ENCODE measurements at regions not wholly inside any gene's neighbourhood (a gene's known extent, or its start where the extent isn't known, plus 50 kb on each side); places are given as distances from the start of the nearest gene placed in this dataset.
A peak's percentile ranks its signal among the peaks of the same experiment; 100 is the strongest.

DNA sequence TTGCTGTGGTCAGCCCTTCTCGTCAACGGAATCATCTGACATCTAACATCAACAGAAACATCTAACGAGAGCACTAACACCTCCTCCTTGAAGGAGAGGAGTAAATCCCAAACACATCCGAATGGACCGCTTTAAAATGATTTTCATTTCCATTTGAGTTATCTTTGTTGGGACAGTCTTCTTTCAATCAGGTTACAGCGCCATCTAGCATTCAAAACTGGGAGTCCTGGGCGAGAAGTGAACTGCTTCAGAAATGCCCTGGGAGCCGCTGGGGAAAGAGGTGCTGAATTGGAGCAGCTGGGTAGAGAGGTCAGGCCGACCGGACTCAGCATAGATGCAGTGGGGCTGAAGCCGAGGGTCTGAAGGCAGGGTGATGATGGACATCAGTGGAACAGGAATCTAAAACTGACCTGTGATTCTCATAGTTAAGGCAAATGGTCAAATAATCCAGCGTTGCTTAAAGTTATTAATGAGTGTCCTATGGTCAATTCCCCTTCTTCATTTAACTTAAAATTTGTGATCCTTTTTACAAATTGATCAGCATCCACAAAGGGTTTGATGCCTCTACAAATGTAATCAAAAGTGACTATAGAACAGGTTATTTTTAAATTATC is 170.0 kb upstream of the NDN start:
- no peaks in the 10 kb centered on the region for H3K27me3 ChIP-seq (ENCODE audit: insufficient read depth, low read length)
- intact Hi-C loops (cut with micrococcal nuclease) = no loop called here
- no TSS peak for BruUV-seq (replicated peaks)
- ATAC-seq (no peak), DNase-seq (ENCODE audit: low read depth, low spot score) (no peak)
- no peak for TF ChIP-seq ELF1 (IDR thresholded peaks at IDR 0.05; ENCODE audit: borderline replicate concordance, low read depth)
- TF ChIP-seq, protein P1, sequence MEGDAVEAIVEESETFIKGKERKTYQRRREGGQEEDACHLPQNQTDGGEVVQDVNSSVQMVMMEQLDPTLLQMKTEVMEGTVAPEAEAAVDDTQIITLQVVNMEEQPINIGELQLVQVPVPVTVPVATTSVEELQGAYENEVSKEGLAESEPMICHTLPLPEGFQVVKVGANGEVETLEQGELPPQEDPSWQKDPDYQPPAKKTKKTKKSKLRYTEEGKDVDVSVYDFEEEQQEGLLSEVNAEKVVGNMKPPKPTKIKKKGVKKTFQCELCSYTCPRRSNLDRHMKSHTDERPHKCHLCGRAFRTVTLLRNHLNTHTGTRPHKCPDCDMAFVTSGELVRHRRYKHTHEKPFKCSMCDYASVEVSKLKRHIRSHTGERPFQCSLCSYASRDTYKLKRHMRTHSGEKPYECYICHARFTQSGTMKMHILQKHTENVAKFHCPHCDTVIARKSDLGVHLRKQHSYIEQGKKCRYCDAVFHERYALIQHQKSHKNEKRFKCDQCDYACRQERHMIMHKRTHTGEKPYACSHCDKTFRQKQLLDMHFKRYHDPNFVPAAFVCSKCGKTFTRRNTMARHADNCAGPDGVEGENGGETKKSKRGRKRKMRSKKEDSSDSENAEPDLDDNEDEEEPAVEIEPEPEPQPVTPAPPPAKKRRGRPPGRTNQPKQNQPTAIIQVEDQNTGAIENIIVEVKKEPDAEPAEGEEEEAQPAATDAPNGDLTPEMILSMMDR (IDR thresholded peaks at IDR 0.05 in 2 of 3, conservative IDR thresholded peaks at IDR 0.05 in 1 of 3; ENCODE audit: borderline replicate concordance in 1 of 3, insufficient read depth in 1 of 3, low read depth in 2 of 3, low read length in 2 of 3) = peak in 1 of 3 experiments; percentile 18; a peak in 1 of 6 replicates
- no peak overlapping the region for H3K9ac ChIP-seq (ENCODE audit: low read length)
- no peaks in the 10 kb centered on the region for H3K9me2 ChIP-seq (ENCODE audit: insufficient read depth)
- ChIA-PET RAD21 (ENCODE audit: low non-redundant PET in 1 of 2, low total read pairs in 2 of 2, uncharacterized antibody in 2 of 2, unreplicated experiment in 2 of 2) (no interaction called here), CTCF (no interaction called here), POLR2A (no interaction called here)
- H3K4me2 ChIP-seq (ENCODE audit: low read length) = no peak overlapping the region
- no peak overlapping the region for H2AFZ ChIP-seq (ENCODE audit: low read depth, low read length, poor library complexity, severe bottlenecking)
- no peak overlapping the region for H3K4me3 ChIP-seq (replicated peaks in 1 of 2; ENCODE audit: low read depth in 1 of 2, low read length in 2 of 2)
- no peak overlapping the region for H3K27ac ChIP-seq (ENCODE audit: low read depth, low read length)
- H3K4me1 ChIP-seq (ENCODE audit: control insufficient read depth in 1 of 2, insufficient read depth in 2 of 2, low read length in 2 of 2) = no peaks in the 10 kb centered on the region
- no peaks in the 10 kb centered on the region for H3K79me2 ChIP-seq (ENCODE audit: insufficient read depth, low read length)
- H4K20me1 ChIP-seq (ENCODE audit: insufficient read depth) = no peaks in the 10 kb centered on the region
- H3K36me3 ChIP-seq (ENCODE audit: control insufficient read depth in 1 of 2, insufficient read depth in 2 of 2, low read length in 2 of 2) = no peaks in the 10 kb centered on the region
- H3K9me3 ChIP-seq (ENCODE audit: control insufficient read depth in 1 of 2, insufficient read depth in 1 of 2, low read depth in 1 of 2, low read length in 2 of 2) = peaks cover 14 to 23% of the 10 kb centered on the region in 2 experiments; a peak in 2 of 4 replicates

DNA sequence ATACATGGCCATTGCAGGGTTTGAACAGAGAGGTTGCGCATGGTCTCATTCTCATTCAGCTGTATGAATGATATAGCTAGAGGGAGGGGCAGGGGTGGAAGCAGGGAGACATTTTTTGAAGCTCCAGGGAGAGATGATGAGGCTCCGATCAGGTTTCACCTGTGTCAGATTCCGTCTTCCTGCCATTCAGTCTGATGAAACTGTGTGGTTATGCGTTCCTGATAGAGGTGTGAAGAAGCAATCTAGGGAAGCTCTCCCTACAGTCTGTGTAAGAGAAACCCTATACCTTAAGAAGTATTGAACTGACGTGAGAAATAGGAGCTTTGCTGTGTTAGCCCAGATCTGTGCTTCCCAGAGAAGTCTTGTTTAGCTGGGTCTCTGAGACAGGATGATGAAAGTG is 171.9 kb upstream of the NDN start:
- Histone ChIP-seq H3K9me3 (ENCODE audit: control insufficient read depth in 1 of 2, insufficient read depth in 1 of 2, low read depth in 1 of 2, low read length in 2 of 2) (peaks cover 13 to 25% of the 10 kb centered on the region in 2 experiments; a peak in 2 of 4 replicates), H3K79me2 (ENCODE audit: insufficient read depth, low read length) (no peaks in the 10 kb centered on the region), H3K9ac (ENCODE audit: low read length) (no peak overlapping the region), H3K9me2 (ENCODE audit: insufficient read depth) (no peaks in the 10 kb centered on the region), H3K36me3 (ENCODE audit: control insufficient read depth in 1 of 2, insufficient read depth in 2 of 2, low read length in 2 of 2) (no peaks in the 10 kb centered on the region), H3K27me3 (ENCODE audit: insufficient read depth, low read length) (no peaks in the 10 kb centered on the region), H3K4me2 (ENCODE audit: low read length) (no peak overlapping the region), H4K20me1 (ENCODE audit: insufficient read depth) (no peaks in the 10 kb centered on the region), H2AFZ (ENCODE audit: low read depth, low read length, poor library complexity, severe bottlenecking) (no peak overlapping the region), H3K27ac (ENCODE audit: low read depth, low read length) (no peak overlapping the region), H3K4me3 (replicated peaks in 1 of 2; ENCODE audit: low read depth in 1 of 2, low read length in 2 of 2) (no peak overlapping the region), H3K4me1 (ENCODE audit: control insufficient read depth in 1 of 2, insufficient read depth in 2 of 2, low read length in 2 of 2) (no peaks in the 10 kb centered on the region)
- ATAC-seq (no peak), DNase-seq (ENCODE audit: low read depth, low spot score) (no peak)
- intact Hi-C loops (cut with micrococcal nuclease) = no loop called here
- ChIA-PET CTCF (no interaction called here), RAD21 (ENCODE audit: low non-redundant PET in 1 of 2, low total read pairs in 2 of 2, uncharacterized antibody in 2 of 2, unreplicated experiment in 2 of 2) (no interaction called here), POLR2A (no interaction called here)
- BruUV-seq (replicated peaks) = no TSS peak
- TF ChIP-seq ELF1 (IDR thresholded peaks at IDR 0.05; ENCODE audit: borderline replicate concordance, low read depth) = no peak
- TF ChIP-seq CEBPB (IDR thresholded peaks at IDR 0.05; ENCODE audit: low read depth) = no peak
- no peak for TF ChIP-seq SRF (IDR thresholded peaks at IDR 0.05; ENCODE audit: low read depth)
- no peak for TF ChIP-seq ZNF274 (IDR thresholded peaks at IDR 0.05; ENCODE audit: low read depth, low read length)

Measured in HCT116 (cell line).